ENCODE measurements at regions not wholly inside any gene's neighbourhood (a gene's known extent, or its start where the extent isn't known, plus 50 kb on each side); places are given as distances from the start of the nearest gene placed in this dataset.

- no peaks in the 10 kb centered on the region for H3F3A ChIP-seq (ENCODE audit: insufficient read depth)
- H3K9ac ChIP-seq (ENCODE audit: low read length): no peak overlapping the region
- H3K27me3 ChIP-seq (ENCODE audit: low read length): no peaks in the 10 kb centered on the region
- no peak overlapping the region for H3K4me2 ChIP-seq (ENCODE audit: low read depth, low read length, poor library complexity, severe bottlenecking)
- no peaks in the 10 kb centered on the region for H3K36me3 ChIP-seq (ENCODE audit: low read length)
- H3K79me2 ChIP-seq (ENCODE audit: insufficient read depth, low read length): no peaks in the 10 kb centered on the region
- H3K4me3 ChIP-seq (ENCODE audit: insufficient read depth, low read length, poor library complexity, severe bottlenecking): no peak overlapping the region
- no peak overlapping the region for H3K27ac ChIP-seq (ENCODE audit: low read depth, low read length)
- TF ChIP-seq EZH2phosphoT487 (conservative IDR thresholded peaks at IDR 0.05; ENCODE audit: low read length) (no peak), CTCF (IDR thresholded peaks at IDR 0.05; ENCODE audit: insufficient read depth, low read length, poor library complexity, severe bottlenecking) (no peak)
- H3K9me3 ChIP-seq (ENCODE audit: insufficient read depth, low read length): no peaks in the 10 kb centered on the region
- H4K20me1 ChIP-seq (ENCODE audit: low read depth, low read length): no peaks in the 10 kb centered on the region
- H3K9me2 ChIP-seq (replicated peaks; ENCODE audit: insufficient read depth, low read length): no peaks in the 10 kb centered on the region
- no peak overlapping the region for H2AFZ ChIP-seq (ENCODE audit: low read depth, low read length, severe bottlenecking)
Measured at GRCh38 chr13:79912403-79912802, 428.5 kb downstream of the SPRY2 start.

DNA sequence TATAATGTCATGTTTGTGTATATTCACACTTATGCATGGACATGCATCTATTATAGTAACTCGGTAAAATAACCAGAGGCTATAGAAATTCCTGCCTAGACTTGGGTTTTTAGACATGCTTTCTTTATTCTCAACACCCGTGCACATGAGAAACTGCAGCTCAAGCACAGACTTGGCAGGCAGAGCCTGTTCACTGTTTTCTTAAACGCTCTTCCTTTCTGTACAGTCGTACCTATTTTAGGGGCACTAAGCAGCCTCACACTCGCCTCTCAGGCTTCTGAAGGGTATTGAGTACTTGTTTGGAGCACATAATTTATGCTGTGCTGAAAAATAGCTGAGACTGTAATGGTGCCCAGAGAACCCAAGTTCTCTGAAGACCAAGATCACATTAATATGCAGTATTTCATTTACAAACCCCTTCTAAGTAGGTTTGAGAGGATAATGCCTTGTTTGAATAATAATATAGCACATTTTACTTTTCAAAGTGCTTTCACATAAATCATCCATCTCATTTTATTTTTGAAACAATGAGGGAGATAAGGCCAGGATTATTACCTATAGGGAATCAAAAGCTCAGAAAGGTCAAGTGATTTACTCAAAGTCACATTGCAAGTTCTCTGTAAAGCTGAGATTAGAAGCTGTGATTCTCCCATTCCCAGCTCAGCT is 429.9 kb downstream of the SPRY2 start:
- H3K4me3 ChIP-seq (ENCODE audit: insufficient read depth, low read length, poor library complexity, severe bottlenecking): no peak overlapping the region
- no peaks in the 10 kb centered on the region for H3K9me3 ChIP-seq (ENCODE audit: insufficient read depth, low read length)
- no peaks in the 10 kb centered on the region for H4K20me1 ChIP-seq (ENCODE audit: low read depth, low read length)
- no peaks in the 10 kb centered on the region for H3K79me2 ChIP-seq (ENCODE audit: insufficient read depth, low read length)
- no peaks in the 10 kb centered on the region for H3K27me3 ChIP-seq (ENCODE audit: low read length)
- no peak for TF ChIP-seq EZH2phosphoT487 (conservative IDR thresholded peaks at IDR 0.05; ENCODE audit: low read length)
- TF ChIP-seq CTCF (IDR thresholded peaks at IDR 0.05; ENCODE audit: insufficient read depth, low read length, poor library complexity, severe bottlenecking): no peak
- no peaks in the 10 kb centered on the region for H3F3A ChIP-seq (ENCODE audit: insufficient read depth)
- no peak overlapping the region for H2AFZ ChIP-seq (ENCODE audit: low read depth, low read length, severe bottlenecking)
- H3K4me2 ChIP-seq (ENCODE audit: low read depth, low read length, poor library complexity, severe bottlenecking): no peak overlapping the region
- H3K27ac ChIP-seq (ENCODE audit: low read depth, low read length): no peak overlapping the region
- no peaks in the 10 kb centered on the region for H3K9me2 ChIP-seq (replicated peaks; ENCODE audit: insufficient read depth, low read length)
- no peaks in the 10 kb centered on the region for H3K36me3 ChIP-seq (ENCODE audit: low read length)
- no peak overlapping the region for H3K9ac ChIP-seq (ENCODE audit: low read length)

GRCh38 chr13:79909644-79910043 is 428.7 kb downstream of the NDFIP2 start:
- Histone ChIP-seq H3K4me2 (ENCODE audit: low read depth, low read length, poor library complexity, severe bottlenecking) (no peak overlapping the region), H3K36me3 (ENCODE audit: low read length) (no peaks in the 10 kb centered on the region), H2AFZ (ENCODE audit: low read depth, low read length, severe bottlenecking) (no peak overlapping the region), H3F3A (ENCODE audit: insufficient read depth) (no peaks in the 10 kb centered on the region), H3K4me3 (ENCODE audit: insufficient read depth, low read length, poor library complexity, severe bottlenecking) (no peak overlapping the region), H3K9ac (ENCODE audit: low read length) (no peak overlapping the region), H3K9me2 (replicated peaks; ENCODE audit: insufficient read depth, low read length) (no peaks in the 10 kb centered on the region), H3K9me3 (ENCODE audit: insufficient read depth, low read length) (no peaks in the 10 kb centered on the region), H4K20me1 (ENCODE audit: low read depth, low read length) (no peaks in the 10 kb centered on the region), H3K79me2 (ENCODE audit: insufficient read depth, low read length) (no peaks in the 10 kb centered on the region), H3K27me3 (ENCODE audit: low read length) (no peaks in the 10 kb centered on the region), H3K27ac (ENCODE audit: low read depth, low read length) (no peak overlapping the region)
- TF ChIP-seq CTCF (IDR thresholded peaks at IDR 0.05; ENCODE audit: insufficient read depth, low read length, poor library complexity, severe bottlenecking) (no peak), EZH2phosphoT487 (conservative IDR thresholded peaks at IDR 0.05; ENCODE audit: low read length) (no peak)

Data from SU-DHL-6 (cell line).